GM18858 (cell line): ENCODE measurements at regions not wholly inside any gene's neighbourhood (a gene's known extent, or its start where the extent isn't known, plus 50 kb on each side); places are given as distances from the start of the nearest gene placed in this dataset.
"Not testable (repeated sequence)": the region's sequence is repeated elsewhere in the genome, so short reads cannot be mapped to it uniquely, and the experiment has no call there.

Experiments
- ATAC-seq: cut with Tn5 transposase; IDR thresholded peaks from one replicate; pipeline ENCODE4 v1.9.1; 2021; ENCODE audit not compliant: unreplicated experiment

- no peak for ATAC-seq
Measured at GRCh38 chr6:99143108-99143861, 195.5 kb upstream of the FBXL4 start.

- not testable (repeated sequence) for ATAC-seq
Measured at GRCh38 chr6:99141906-99142305, 194.2 kb upstream of the FBXL4 start.

- no peak for ATAC-seq
Measured at GRCh38 chr6:99138445-99138844, 190.7 kb upstream of the FBXL4 start.

GRCh38 chr6:99137314-99137713, 189.6 kb upstream of the FBXL4 start:
- ATAC-seq, result no peak

GRCh38 chr6:99136488-99136887, 188.7 kb upstream of the FBXL4 start:
- no peak for ATAC-seq

GRCh38 chr6:99132026-99132635, 184.4 kb upstream of the FBXL4 start:
- ATAC-seq, result no peak

- no peak for ATAC-seq
Measured at GRCh38 chr6:99130897-99131873, 183.4 kb upstream of the FBXL4 start.

- no peak for ATAC-seq
Measured at GRCh38 chr6:99129835-99130234, 182.1 kb upstream of the FBXL4 start.

- ATAC-seq, result no peak
Measured at GRCh38 chr6:99121748-99122147, 174.0 kb upstream of the FBXL4 start.

- no peak for ATAC-seq
Measured at GRCh38 chr6:99120641-99121040, 172.9 kb upstream of the FBXL4 start.

- ATAC-seq, result peak; percentile 87
Measured at GRCh38 chr6:99119109-99120031, 171.6 kb upstream of the FBXL4 start.

- no peak for ATAC-seq
Measured at GRCh38 chr6:99114769-99115406, 167.1 kb upstream of the FBXL4 start.

GRCh38 chr6:99111590-99111989, 163.8 kb upstream of the FBXL4 start:
- no peak for ATAC-seq

- no peak for ATAC-seq
Measured at GRCh38 chr6:99110029-99110428, 162.3 kb upstream of the FBXL4 start.

- ATAC-seq, result no peak
Measured at GRCh38 chr6:99104218-99104617, 156.5 kb upstream of the FBXL4 start.

GRCh38 chr6:99099243-99099642, 151.5 kb upstream of the FBXL4 start:
- ATAC-seq, result no peak

- no peak for ATAC-seq
Measured at GRCh38 chr6:99096170-99096569, 148.4 kb upstream of the FBXL4 start.

- no peak for ATAC-seq
Measured at GRCh38 chr6:99093456-99094190, 145.9 kb upstream of the FBXL4 start.

GRCh38 chr6:99092461-99092860, 144.7 kb upstream of the FBXL4 start:
- ATAC-seq, result peak; percentile 6
